ENCODE measurements at regions not wholly inside any gene's neighbourhood (a gene's known extent, or its start where the extent isn't known, plus 50 kb on each side); places are given as distances from the start of the nearest gene placed in this dataset.

DNA sequence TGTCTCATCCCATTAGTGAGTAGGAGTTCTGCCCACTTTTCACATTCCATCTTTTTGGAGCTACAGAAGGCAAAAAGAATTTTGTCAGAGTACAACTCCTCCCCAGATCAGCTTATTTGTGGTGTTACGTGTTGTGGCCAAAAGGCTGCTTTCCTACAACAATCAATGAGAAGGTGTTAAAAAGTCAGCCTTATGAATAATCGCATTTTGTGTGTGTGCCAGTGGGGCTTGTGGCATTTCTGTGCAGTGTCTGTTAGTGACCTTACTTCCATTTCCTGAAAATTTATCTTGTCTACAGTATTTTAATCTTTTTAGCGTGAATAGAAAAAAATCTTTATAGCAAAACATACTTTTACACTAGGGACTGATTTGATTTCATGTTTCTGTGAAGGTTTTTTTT lies 458.3 kb upstream of the LCORL start:
- TF ChIP-seq EP300 (IDR thresholded peaks at IDR 0.05; ENCODE audit: borderline replicate concordance in 1 of 2, control insufficient read depth in 1 of 2, low read depth in 2 of 2, low read length in 2 of 2), result no peak
- no peak for TF ChIP-seq POLR2A (IDR thresholded peaks at IDR 0.05; ENCODE audit: low read depth, low read length)
- TF ChIP-seq, protein P1, sequence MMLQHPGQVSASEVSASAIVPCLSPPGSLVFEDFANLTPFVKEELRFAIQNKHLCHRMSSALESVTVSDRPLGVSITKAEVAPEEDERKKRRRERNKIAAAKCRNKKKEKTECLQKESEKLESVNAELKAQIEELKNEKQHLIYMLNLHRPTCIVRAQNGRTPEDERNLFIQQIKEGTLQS (IDR thresholded peaks at IDR 0.05; ENCODE audit: borderline replicate concordance, extremely low read depth, low read depth, low read length), result no peak
- TF ChIP-seq RBBP5 (conservative IDR thresholded peaks at IDR 0.05), result no peak
- no peak for TF ChIP-seq SIN3A (IDR thresholded peaks at IDR 0.05; ENCODE audit: low read depth, low read length)
- no peak for TF ChIP-seq RB1 (IDR thresholded peaks at IDR 0.05; ENCODE audit: borderline replicate concordance)

All from GM12878 (cell line).